A673 (cell line): ENCODE measurements at regions not wholly inside any gene's neighbourhood (a gene's known extent, or its start where the extent isn't known, plus 50 kb on each side); places are given as distances from the start of the nearest gene placed in this dataset.

Source experiments
- BruUV-seq: library from RNA; stranded (reverse); fragments of 400-500 nt; replicated peaks from 2 replicates; lab custom pipeline; 2021; lab: Mats Ljungman, UMichigan
- CTCF ChIA-PET: fragments of 300-600 bp; sonication (Branson Sonifier 250); formaldehyde crosslinking; loops from one replicate; lab custom pipeline; 2022; ENCODE audit warnings: antibody characterized with exemption; lab: Charles Lee
- POLR2A ChIA-PET: fragments of 300-600 bp; sonication (Branson Sonifier 250); formaldehyde crosslinking; loops from one replicate; lab custom pipeline; 2022; ENCODE audit warnings: antibody characterized with exemption; ENCODE audit not compliant: low non-redundant PET; lab: Charles Lee
- DNase-seq: peaks from one replicate; pipeline ENCODE4 v3.0.0-alpha.2; 2015; ENCODE audit warnings: low spot score
- H3K27ac ChIP-seq: fragments of 200-600 bp; sonication (generic); 2 replicates; pipeline ENCODE4 v1.5.1; 2016; ENCODE audit warnings: mixed run types, low read depth, mild to moderate bottlenecking, mixed read lengths, antibody characterized with exemption, low read length; ENCODE audit not compliant: poor library complexity, severe bottlenecking
- H3K27me3 ChIP-seq: fragments of 200-600 bp; sonication (generic); replicated peaks from 2 replicates; pipeline ENCODE4 v1.6.1; 2017; ENCODE audit warnings: mixed run types, low read depth, mild to moderate bottlenecking, mixed read lengths, antibody characterized with exemption, low read length; ENCODE audit not compliant: insufficient read depth, poor library complexity
- H3K36me3 ChIP-seq: fragments of 200-600 bp; sonication (generic); 2 replicates; pipeline ENCODE4 v1.6.1; 2016; ENCODE audit warnings: mixed run types, mild to moderate bottlenecking, mixed read lengths, antibody characterized with exemption, low read length; ENCODE audit not compliant: insufficient read depth, poor library complexity, severe bottlenecking
- H3K4me1 ChIP-seq: fragments of 200-600 bp; sonication (generic); 2 replicates; pipeline ENCODE4 v1.6.1; 2017; ENCODE audit warnings: mixed run types, mild to moderate bottlenecking, mixed read lengths, antibody characterized with exemption, low read length; ENCODE audit not compliant: insufficient read depth, poor library complexity, severe bottlenecking
- H3K4me3 ChIP-seq: fragments of 200-600 bp; sonication (generic); 2 replicates; pipeline ENCODE4 v1.5.1; 2016; ENCODE audit warnings: low read depth, mixed run types, mild to moderate bottlenecking, mixed read lengths, low read length; ENCODE audit not compliant: poor library complexity, severe bottlenecking
- H3K9me3 ChIP-seq: fragments of 200-600 bp; sonication (generic); 2 replicates; pipeline ENCODE4 v1.6.1; 2016; ENCODE audit warnings: mixed run types, low read depth, mild to moderate bottlenecking, mixed read lengths, antibody characterized with exemption, low read length; ENCODE audit not compliant: poor library complexity, severe bottlenecking
- CTCF ChIP-seq: fragments of 300-800, 200-600 bp; sonication (generic); conservative IDR thresholded peaks from 2 replicates; pipeline ENCODE4 v1.5.1; 2017; ENCODE audit warnings: low read depth, mild to moderate bottlenecking, antibody characterized with exemption, low read length, moderate library complexity, mixed read lengths
- EZH2 ChIP-seq: fragments of 200-600 bp; sonication (generic); IDR thresholded peaks from 2 replicates; pipeline ENCODE4 v1.6.1; 2017; ENCODE audit warnings: borderline replicate concordance, low read depth, mild to moderate bottlenecking, mixed read lengths, antibody characterized with exemption, low read length; ENCODE audit not compliant: poor library complexity, severe bottlenecking
- intact Hi-C: fragments of 100-400 bp; cut with micrococcal nuclease; formaldehyde crosslinking; loops from one replicate; pipeline ENCODE4 v1.10.0; 2022; ENCODE audit not compliant: unreplicated experiment

GRCh38 chr5:116380621-116381020 is 194.0 kb downstream of the SEMA6A start:
- H3K4me1 ChIP-seq: no peaks in the 10 kb centered on the region
- no peak overlapping the region for H3K27ac ChIP-seq
- no peak for DNase-seq
- CTCF ChIA-PET: no interaction called here
- TF ChIP-seq CTCF (no peak), EZH2 (no peak)
- no peaks in the 10 kb centered on the region for H3K36me3 ChIP-seq
- intact Hi-C loops: no loop called here
- no peaks in the 10 kb centered on the region for H3K9me3 ChIP-seq
- H3K27me3 ChIP-seq: no peaks in the 10 kb centered on the region
- H3K4me3 ChIP-seq: no peak overlapping the region
- no TSS peak for BruUV-seq
- POLR2A ChIA-PET: no interaction called here

GRCh38 chr5:116379306-116379705 is 195.3 kb downstream of the SEMA6A start:
- Histone ChIP-seq H3K4me1 (no peaks in the 10 kb centered on the region), H3K36me3 (no peaks in the 10 kb centered on the region), H3K27ac (no peak overlapping the region), H3K4me3 (no peak overlapping the region), H3K9me3 (no peaks in the 10 kb centered on the region), H3K27me3 (no peaks in the 10 kb centered on the region)
- no TSS peak for BruUV-seq
- intact Hi-C loops: no loop called here
- TF ChIP-seq CTCF: no peak
- TF ChIP-seq EZH2: no peak
- DNase-seq: no peak
- CTCF ChIA-PET: no interaction called here
- POLR2A ChIA-PET: no interaction called here

- H3K36me3 ChIP-seq: no peaks in the 10 kb centered on the region
- POLR2A ChIA-PET: no interaction called here
- CTCF ChIA-PET: no interaction called here
- intact Hi-C loops: no loop called here
- no peaks in the 10 kb centered on the region for H3K4me1 ChIP-seq
- H3K27me3 ChIP-seq: no peaks in the 10 kb centered on the region
- no peak overlapping the region for H3K27ac ChIP-seq
- DNase-seq: no peak
- no peak for TF ChIP-seq CTCF
- H3K9me3 ChIP-seq: no peaks in the 10 kb centered on the region
- BruUV-seq: no TSS peak
- no peak overlapping the region for H3K4me3 ChIP-seq
Measured at GRCh38 chr5:116378777-116379121, 195.9 kb downstream of the SEMA6A start.
